Right ventricle myocardium inferior (tissue), 1 donor: ENCODE measurements at regions not wholly inside any gene's neighbourhood (a gene's known extent, or its start where the extent isn't known, plus 50 kb on each side); places are given as distances from the start of the nearest gene placed in this dataset.

Experiments
- ATAC-seq: fragments of 200-7000 bp; cut with Tn5 transposase; one replicate; pipeline ENCODE4 v1.9.1; 2020; ENCODE audit warnings: mild to moderate bottlenecking, moderate library complexity
- DNase-seq: peaks from one replicate; pipeline ENCODE4 v3.0.0; 2021; ENCODE audit errors: missing footprints
- intact Hi-C: fragments of 100-400 bp; cut with DNase I; formaldehyde crosslinking; loops from one replicate; pipeline ENCODE4 v1.11.0; 2022
- donor health status: DM: no; HTN: yes; CAD: no; lungs with severe emphysema.

- DNase-seq, result no peak
- ATAC-seq, result no peak
- intact Hi-C loops, result no loop called here
Observed at GRCh38 chr12:59181196-59181777, 261.0 kb upstream of the LRIG3 start.

- no peak for DNase-seq
- ATAC-seq, result no peak
- intact Hi-C loops, result no loop called here
Observed at GRCh38 chr12:59179231-59179630, 258.9 kb upstream of the LRIG3 start.

- no peak for ATAC-seq
- DNase-seq, result no peak
- intact Hi-C loops, result no loop called here
Observed at GRCh38 chr12:59173695-59174094, 253.4 kb upstream of the LRIG3 start.

GRCh38 chr12:59168647-59169046 lies 248.3 kb upstream of the LRIG3 start:
- ATAC-seq (no peak), DNase-seq (no peak)
- intact Hi-C loops, result no loop called here

GRCh38 chr12:59166457-59166856 lies 246.2 kb upstream of the LRIG3 start:
- intact Hi-C loops, result no loop called here
- DNase-seq (no peak), ATAC-seq (no peak)

- no peak for DNase-seq
- intact Hi-C loops, result no loop called here
- no peak for ATAC-seq
Observed at GRCh38 chr12:59164991-59165718, 244.9 kb upstream of the LRIG3 start.

- intact Hi-C loops, result no loop called here
- no peak for ATAC-seq
- no peak for DNase-seq
Observed at GRCh38 chr12:59164226-59164625, 243.9 kb upstream of the LRIG3 start.

GRCh38 chr12:59158681-59159080 lies 238.4 kb upstream of the LRIG3 start:
- intact Hi-C loops, result no loop called here
- no peak for DNase-seq
- ATAC-seq, result no peak

GRCh38 chr12:59158066-59158465 lies 237.8 kb upstream of the LRIG3 start:
- intact Hi-C loops, result no loop called here
- DNase-seq, result no peak
- ATAC-seq, result no peak

GRCh38 chr12:59155448-59155847 lies 235.1 kb upstream of the LRIG3 start:
- no peak for ATAC-seq
- DNase-seq, result no peak
- intact Hi-C loops, result no loop called here

- ATAC-seq (no peak), DNase-seq (no peak)
- intact Hi-C loops, result loop anchor here (2.0 to 5.0 kb wide), 3 partner anchors 38 to 1169 kb away; no protein-coding TSS in a partner anchor
Observed at GRCh38 chr12:59151243-59151642, 230.9 kb upstream of the LRIG3 start.

- intact Hi-C loops, result loop anchor here (2.0 to 5.0 kb wide), 3 partner anchors 37 to 1168 kb away; no protein-coding TSS in a partner anchor
- ATAC-seq (peak; percentile 92), DNase-seq (no peak)
Observed at GRCh38 chr12:59149995-59150642, 229.8 kb upstream of the LRIG3 start.

- ATAC-seq, result no peak
- DNase-seq, result no peak
- intact Hi-C loops, result no loop called here
Observed at GRCh38 chr12:59147791-59148190, 227.5 kb upstream of the LRIG3 start.

GRCh38 chr12:59142183-59142790 lies 222.0 kb upstream of the LRIG3 start:
- DNase-seq, result no peak
- intact Hi-C loops, result no loop called here

GRCh38 chr12:59134750-59135149 lies 214.4 kb upstream of the LRIG3 start:
- ATAC-seq, result no peak
- intact Hi-C loops, result no loop called here
- DNase-seq, result no peak

More at GRCh38 chr12:59142183-59142790, 222.0 kb upstream of the LRIG3 start:
- no peak for ATAC-seq

GRCh38 chr12:59131462-59131861 lies 211.2 kb upstream of the LRIG3 start:
- intact Hi-C loops, result no loop called here
- DNase-seq, result no peak
- ATAC-seq, result no peak

GRCh38 chr12:59122784-59123183 lies 202.5 kb upstream of the LRIG3 start:
- ATAC-seq, result no peak
- no peak for DNase-seq
- intact Hi-C loops, result no loop called here

GRCh38 chr12:59121451-59121850 lies 201.1 kb upstream of the LRIG3 start:
- intact Hi-C loops, result no loop called here
- ATAC-seq (no peak), DNase-seq (no peak)

GRCh38 chr12:59119676-59120075 lies 199.4 kb upstream of the LRIG3 start:
- ATAC-seq, result no peak
- DNase-seq, result no peak
- intact Hi-C loops, result no loop called here

- intact Hi-C loops, result no loop called here
- ATAC-seq (no peak), DNase-seq (no peak)
Observed at GRCh38 chr12:59118356-59118755, 198.1 kb upstream of the LRIG3 start.
